ENCODE measurements at regions not wholly inside any gene's neighbourhood (a gene's known extent, or its start where the extent isn't known, plus 50 kb on each side); places are given as distances from the start of the nearest gene placed in this dataset.

- DNase-seq: no peak
- Histone ChIP-seq H3K4me3 (no peak overlapping the region), H3K9me3 (no peaks in the 10 kb centered on the region), H3K27ac (no peak overlapping the region), H3K4me1 (peaks cover 6 to 30% (median 14%) of the 10 kb centered on the region in 3 donors), H3K36me3 (no peaks in the 10 kb centered on the region), H3K27me3 (no peaks in the 10 kb centered on the region)
- TF ChIP-seq POLR2A (IDR thresholded peaks at IDR 0.05): no peak
- no peak for TF ChIP-seq CTCF (IDR thresholded peaks at IDR 0.05)
- intact Hi-C loops (cut with DNase I): loop anchor here (10.0 kb wide), 1 partner anchor 597 kb away; the partner anchor contains the start of gene JAG1
- 90 to 92% methylated on average over 9 to 16 of the region's 18 CpGs for WGBS, 2 donors
Measured at GRCh38 chr20:11271920-11272594, 598.3 kb upstream of the JAG1 start.

- Histone ChIP-seq H3K27ac (no peak overlapping the region), H3K36me3 (no peaks in the 10 kb centered on the region), H3K4me3 (no peak overlapping the region), H3K9me3 (no peaks in the 10 kb centered on the region), H3K4me1 (peaks cover 0 to 22% (median 4%) of the 10 kb centered on the region in 3 donors), H3K27me3 (no peaks in the 10 kb centered on the region)
- TF ChIP-seq POLR2A (IDR thresholded peaks at IDR 0.05): no peak
- TF ChIP-seq CTCF (IDR thresholded peaks at IDR 0.05): peak in 5 of 6 experiments; percentile 35 to 69 (median 45)
- 6% methylated on average over 6 of the region's 6 CpGs for WGBS, 2 donors
- intact Hi-C loops (cut with DNase I): loop anchor here (10.0 kb wide), 1 partner anchor 599 kb away; the partner anchor contains the start of gene JAG1
- no peak for DNase-seq
Measured at GRCh38 chr20:11274141-11274594, 600.4 kb upstream of the JAG1 start.

GRCh38 chr20:11275740-11276139, 601.9 kb upstream of the JAG1 start:
- no peak for TF ChIP-seq CTCF (IDR thresholded peaks at IDR 0.05)
- 84 to 98% methylated on average over 2 of the region's 2 CpGs for WGBS, 2 donors
- Histone ChIP-seq H3K9me3 (no peaks in the 10 kb centered on the region), H3K4me3 (no peak overlapping the region), H3K27ac (no peak overlapping the region), H3K4me1 (peaks cover 0 to 19% (median 4%) of the 10 kb centered on the region in 3 donors), H3K36me3 (no peaks in the 10 kb centered on the region), H3K27me3 (no peaks in the 10 kb centered on the region)
- DNase-seq: no peak
- intact Hi-C loops (cut with DNase I): loop anchor here (10.0 kb wide), 1 partner anchor 601 kb away; the partner anchor contains the start of gene JAG1

GRCh38 chr20:11277170-11277569, 603.4 kb upstream of the JAG1 start:
- no peaks in the 10 kb centered on the region for H3K9me3 ChIP-seq
- DNase-seq: no peak
- WGBS, 2 donors: 73 to 81% methylated on average over 1 of the region's 1 CpG
- no peaks in the 10 kb centered on the region for H3K36me3 ChIP-seq
- peaks cover 0 to 19% (median 4%) of the 10 kb centered on the region in 3 donors for H3K4me1 ChIP-seq
- H3K27ac ChIP-seq: no peak overlapping the region
- intact Hi-C loops (cut with DNase I): loop anchor here (10.0 kb wide), 1 partner anchor 602 kb away; the partner anchor contains the start of gene JAG1
- TF ChIP-seq CTCF (IDR thresholded peaks at IDR 0.05): no peak
- no peak for TF ChIP-seq POLR2A (IDR thresholded peaks at IDR 0.05)
- H3K4me3 ChIP-seq: no peak overlapping the region
- H3K27me3 ChIP-seq: no peaks in the 10 kb centered on the region

GRCh38 chr20:11277858-11278257, 604.1 kb upstream of the JAG1 start:
- TF ChIP-seq POLR2A (IDR thresholded peaks at IDR 0.05): no peak
- no peak for TF ChIP-seq CTCF (IDR thresholded peaks at IDR 0.05)
- Histone ChIP-seq H3K4me3 (no peak overlapping the region), H3K9me3 (no peaks in the 10 kb centered on the region), H3K27ac (no peak overlapping the region), H3K36me3 (no peaks in the 10 kb centered on the region), H3K4me1 (peaks cover 0 to 19% (median 4%) of the 10 kb centered on the region in 3 donors), H3K27me3 (no peaks in the 10 kb centered on the region)
- 83 to 84% methylated on average over 4 of the region's 4 CpGs for WGBS, 2 donors
- no peak for DNase-seq
- intact Hi-C loops (cut with DNase I): loop anchor here (10.0 kb wide), 1 partner anchor 603 kb away; the partner anchor contains the start of gene JAG1
